CD4-positive, CD25-positive, alpha-beta regulatory T cell (primary cell): ENCODE measurements at regions not wholly inside any gene's neighbourhood (a gene's known extent, or its start where the extent isn't known, plus 50 kb on each side); places are given as distances from the start of the nearest gene placed in this dataset.
"Not testable (repeated sequence)": the region's sequence is repeated elsewhere in the genome, so short reads cannot be mapped to it uniquely, and the experiment has no call there.

Source experiments
- ATAC-seq, 2 donors: fragments of 150-1000 bp; cut with Tn5 transposase; one replicate each; pipeline ENCODE4 v1.10.0; 2021; ENCODE audit warnings: low read depth in 2 of 2, moderate number of reproducible peaks in 2 of 2, moderate library complexity in 1 of 2
- DNase-seq, 3 donors: peaks; one replicate each; pipeline versions ENCODE4 v3.0.0 to v3.0.0-alpha.2; 2012 to 2022; ENCODE audit warnings: mixed read lengths in 1 of 3
- H3K27ac ChIP-seq: one replicate; pipeline ENCODE4 v1.7.0; 2013; ENCODE audit warnings: mild to moderate bottlenecking, low read length; ENCODE audit not compliant: insufficient read depth, poor library complexity, severe bottlenecking
- H3K27me3 ChIP-seq: one replicate; pipeline ENCODE4 v1.7.0; 2013; ENCODE audit warnings: low read length; ENCODE audit not compliant: control insufficient read depth, insufficient read depth
- H3K36me3 ChIP-seq: one replicate; pipeline ENCODE4 v1.7.0; 2013; ENCODE audit warnings: mild to moderate bottlenecking, low read length, moderate library complexity; ENCODE audit not compliant: control insufficient read depth, insufficient read depth
- H3K4me1 ChIP-seq: 2 replicates; pipeline ENCODE4 v1.7.0; 2013; ENCODE audit warnings: mild to moderate bottlenecking, low read length; ENCODE audit not compliant: insufficient read depth, control insufficient read depth, poor library complexity, severe bottlenecking
- H3K4me3 ChIP-seq: one replicate; pipeline ENCODE4 v1.7.0; 2013; ENCODE audit warnings: low read depth, mild to moderate bottlenecking, low read length, moderate library complexity
- H3K9me3 ChIP-seq, 2 experiments: 1 replicate in 1 of 2; 2 replicates in 1 of 2; pipeline ENCODE4 v1.7.0; 2013; ENCODE audit warnings: low read length in 2 of 2, mild to moderate bottlenecking in 1 of 2, moderate library complexity in 1 of 2; ENCODE audit not compliant: control insufficient read depth in 2 of 2
- H3K27ac Mint-ChIP-seq, 3 donors: one replicate each; pipeline ENCODE4 v1.8.0; 2020 to 2022; ENCODE audit warnings: mild to moderate bottlenecking in 3 of 3, mixed read lengths in 3 of 3, moderate library complexity in 2 of 3
- H3K27me3 Mint-ChIP-seq: one replicate; pipeline ENCODE4 v1.8.0; 2022; ENCODE audit warnings: mild to moderate bottlenecking, mixed read lengths
- H3K36me3 Mint-ChIP-seq: one replicate; pipeline ENCODE4 v1.8.0; 2020; ENCODE audit warnings: mixed read lengths
- H3K4me1 Mint-ChIP-seq, 4 donors: one replicate each; pipeline ENCODE4 v1.8.0; 2020 to 2022; ENCODE audit warnings: mixed read lengths in 4 of 4, mild to moderate bottlenecking in 1 of 4
- H3K4me3 Mint-ChIP-seq, 4 donors: one replicate each; pipeline ENCODE4 v1.8.0; 2020 to 2022; ENCODE audit warnings: mild to moderate bottlenecking in 4 of 4, mixed read lengths in 4 of 4, moderate library complexity in 3 of 4
- H3K9me3 Mint-ChIP-seq, 7 donors: one replicate each; pipeline ENCODE4 v1.8.0; 2020 to 2022; ENCODE audit warnings: mixed read lengths in 7 of 7, mild to moderate bottlenecking in 3 of 7, moderate library complexity in 2 of 7

GRCh38 chr6:84291033-84291432 lies 63.6 kb upstream of the CEP162 start:
- not testable (repeated sequence) for H3K9me3 ChIP-seq, H3K36me3 ChIP-seq, H3K4me3 ChIP-seq, H3K36me3 Mint-ChIP-seq, H3K27me3 ChIP-seq, ATAC-seq, H3K4me3 Mint-ChIP-seq, H3K4me1 ChIP-seq, DNase-seq, H3K27ac Mint-ChIP-seq, H3K27me3 Mint-ChIP-seq, H3K4me1 Mint-ChIP-seq, H3K27ac ChIP-seq
- H3K9me3 Mint-ChIP-seq, result peaks cover 0 to 32% (median 9%) of the 10 kb centered on the region in 7 donors

- Mint-ChIP-seq H3K36me3 (no peaks in the 10 kb centered on the region), H3K9me3 (peaks cover 0 to 9% (median 0%) of the 10 kb centered on the region in 7 donors), H3K27me3 (peaks cover 5% of the 10 kb centered on the region), H3K4me3 (no peak overlapping the region), H3K27ac (no peak overlapping the region), H3K4me1 (peaks cover 0 to 3% (median 0%) of the 10 kb centered on the region in 4 donors)
- H3K9me3 ChIP-seq, result no peaks in the 10 kb centered on the region
- no peak overlapping the region for H3K27ac ChIP-seq
- no peaks in the 10 kb centered on the region for H3K27me3 ChIP-seq
- no peaks in the 10 kb centered on the region for H3K36me3 ChIP-seq
- no peak for DNase-seq
- H3K4me3 ChIP-seq, result no peak overlapping the region
- no peaks in the 10 kb centered on the region for H3K4me1 ChIP-seq
- ATAC-seq, result no peak
These were observed 57.1 kb upstream of the CEP162 start for GRCh38 chr6:84284428-84285049.

DNA sequence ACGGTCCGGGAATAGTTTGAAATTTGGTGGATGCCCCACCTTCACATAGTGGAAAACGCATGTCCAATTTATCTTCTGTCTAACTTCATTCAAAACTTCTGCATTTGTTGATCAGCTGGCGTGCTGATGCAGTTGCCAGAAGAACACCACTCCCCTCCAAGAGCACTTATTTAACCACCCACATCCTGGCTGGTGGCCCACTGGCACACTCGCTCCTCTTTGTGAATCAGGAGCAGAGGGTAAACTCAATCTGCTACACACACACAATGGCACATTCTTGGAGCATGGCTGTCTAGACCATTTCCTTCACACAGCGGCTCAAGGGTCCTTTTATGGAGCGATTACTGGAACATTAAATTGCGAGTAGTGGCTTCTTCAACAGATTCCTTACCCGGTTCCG lies 55.1 kb upstream of the CEP162 start:
- H3K27me3 Mint-ChIP-seq, result peaks cover 5% of the 10 kb centered on the region
- no peaks in the 10 kb centered on the region for H3K27me3 ChIP-seq

DNA sequence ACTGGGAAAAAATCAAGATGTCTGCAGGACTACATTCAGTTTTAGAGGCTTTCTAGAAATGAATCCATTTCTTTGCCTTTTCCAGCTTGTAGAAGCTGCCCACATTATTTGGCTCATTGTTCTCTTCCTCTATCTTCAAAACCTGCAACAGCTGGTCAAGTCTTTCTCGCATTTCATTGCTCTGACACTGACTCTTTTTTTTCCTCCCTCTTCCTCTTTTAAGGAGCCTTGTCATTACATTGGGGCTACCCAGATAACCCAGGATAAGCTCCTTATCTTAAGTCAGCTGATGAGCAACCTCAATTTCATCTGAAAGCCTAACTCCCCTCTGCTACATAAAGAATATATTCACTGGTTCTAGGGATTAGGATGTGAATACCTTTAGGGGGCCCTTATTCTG lies 53.2 kb upstream of the CEP162 start:
- Mint-ChIP-seq H3K4me3 (no peak overlapping the region), H3K9me3 (no peaks in the 10 kb centered on the region), H3K4me1 (peaks cover 0 to 3% (median 0%) of the 10 kb centered on the region in 4 donors), H3K27ac (no peak overlapping the region), H3K36me3 (no peaks in the 10 kb centered on the region), H3K27me3 (peaks cover 5% of the 10 kb centered on the region)
- DNase-seq (no peak), ATAC-seq (no peak)
- no peak overlapping the region for H3K27ac ChIP-seq
- no peaks in the 10 kb centered on the region for H3K9me3 ChIP-seq
- no peak overlapping the region for H3K4me3 ChIP-seq
- H3K27me3 ChIP-seq, result peaks cover 1% of the 10 kb centered on the region
- H3K36me3 ChIP-seq, result no peaks in the 10 kb centered on the region
- no peaks in the 10 kb centered on the region for H3K4me1 ChIP-seq

More for the DNA sequence above, 55.1 kb upstream of the CEP162 start:
- Histone ChIP-seq H3K27ac (no peak overlapping the region), H3K4me1 (no peaks in the 10 kb centered on the region), H3K9me3 (no peaks in the 10 kb centered on the region), H3K36me3 (no peaks in the 10 kb centered on the region), H3K4me3 (no peak overlapping the region)
- H3K4me1 Mint-ChIP-seq, result peaks cover 0 to 3% (median 0%) of the 10 kb centered on the region in 4 donors
- H3K27ac Mint-ChIP-seq, result no peak overlapping the region
- H3K36me3 Mint-ChIP-seq, result no peaks in the 10 kb centered on the region
- no peaks in the 10 kb centered on the region for H3K9me3 Mint-ChIP-seq
- no peak overlapping the region for H3K4me3 Mint-ChIP-seq
- no peak for ATAC-seq
- DNase-seq, result no peak

GRCh38 chr6:84280030-84280429 lies 52.6 kb upstream of the CEP162 start:
- Histone ChIP-seq H3K36me3 (no peaks in the 10 kb centered on the region), H3K27me3 (peaks cover 1% of the 10 kb centered on the region)

GRCh38 chr6:84278321-84278998 lies 51.0 kb upstream of the CEP162 start:
- ATAC-seq (no peak), DNase-seq (no peak)
- Histone ChIP-seq H3K27ac (no peak overlapping the region), H3K4me1 (no peaks in the 10 kb centered on the region), H3K27me3 (peaks cover 1% of the 10 kb centered on the region), H3K4me3 (no peak overlapping the region), H3K36me3 (no peaks in the 10 kb centered on the region), H3K9me3 (no peaks in the 10 kb centered on the region)
- peaks cover 0 to 2% (median 0%) of the 10 kb centered on the region in 7 donors for H3K9me3 Mint-ChIP-seq
- H3K36me3 Mint-ChIP-seq, result no peaks in the 10 kb centered on the region
- no peaks in the 10 kb centered on the region for H3K4me1 Mint-ChIP-seq
- H3K27ac Mint-ChIP-seq, result no peak overlapping the region
- no peak overlapping the region for H3K4me3 Mint-ChIP-seq
- peaks cover 5% of the 10 kb centered on the region for H3K27me3 Mint-ChIP-seq

More at GRCh38 chr6:84280030-84280429, 52.6 kb upstream of the CEP162 start:
- Mint-ChIP-seq H3K27ac (no peak overlapping the region), H3K36me3 (no peaks in the 10 kb centered on the region), H3K4me3 (no peak overlapping the region), H3K4me1 (peaks cover 0 to 3% (median 0%) of the 10 kb centered on the region in 4 donors), H3K27me3 (peaks cover 5% of the 10 kb centered on the region), H3K9me3 (peaks cover 0 to 1% (median 0%) of the 10 kb centered on the region in 7 donors)
- Histone ChIP-seq H3K4me1 (no peaks in the 10 kb centered on the region), H3K4me3 (no peak overlapping the region), H3K9me3 (no peaks in the 10 kb centered on the region), H3K27ac (no peak overlapping the region)
- ATAC-seq (no peak), DNase-seq (no peak)
